SIG-M5 treated with dmso at 0.1 percent for 504 hours (cell line): ENCODE measurements at regions not wholly inside any gene's neighbourhood (a gene's known extent, or its start where the extent isn't known, plus 50 kb on each side); places are given as distances from the start of the nearest gene placed in this dataset.

Source experiments
- DNase-seq: peaks from one replicate; lab custom pipeline; 2025; ENCODE audit not compliant: unreplicated experiment; lab: John Stamatoyannopoulos, UW

DNA sequence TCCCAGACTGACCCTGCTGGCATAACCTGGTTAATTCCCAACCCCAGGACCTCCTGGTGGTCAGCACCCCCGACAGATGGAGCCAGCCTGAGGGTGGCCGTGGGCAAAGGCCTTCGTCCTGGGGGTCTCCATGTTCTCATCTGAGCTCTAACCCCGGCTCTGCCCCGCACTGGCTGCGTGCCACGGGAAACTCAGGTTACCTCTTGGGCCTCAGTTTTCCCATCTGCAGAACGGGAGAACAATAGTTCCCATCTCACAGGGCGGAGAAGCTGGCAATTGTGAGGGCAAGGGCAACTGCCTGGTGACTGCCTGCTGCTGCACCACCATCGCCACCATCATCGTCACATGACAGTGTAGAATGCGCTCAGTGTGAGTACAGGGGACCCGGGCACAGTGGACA, 77.9 kb downstream of the RFLNA start:
- no peak for DNase-seq

DNA sequence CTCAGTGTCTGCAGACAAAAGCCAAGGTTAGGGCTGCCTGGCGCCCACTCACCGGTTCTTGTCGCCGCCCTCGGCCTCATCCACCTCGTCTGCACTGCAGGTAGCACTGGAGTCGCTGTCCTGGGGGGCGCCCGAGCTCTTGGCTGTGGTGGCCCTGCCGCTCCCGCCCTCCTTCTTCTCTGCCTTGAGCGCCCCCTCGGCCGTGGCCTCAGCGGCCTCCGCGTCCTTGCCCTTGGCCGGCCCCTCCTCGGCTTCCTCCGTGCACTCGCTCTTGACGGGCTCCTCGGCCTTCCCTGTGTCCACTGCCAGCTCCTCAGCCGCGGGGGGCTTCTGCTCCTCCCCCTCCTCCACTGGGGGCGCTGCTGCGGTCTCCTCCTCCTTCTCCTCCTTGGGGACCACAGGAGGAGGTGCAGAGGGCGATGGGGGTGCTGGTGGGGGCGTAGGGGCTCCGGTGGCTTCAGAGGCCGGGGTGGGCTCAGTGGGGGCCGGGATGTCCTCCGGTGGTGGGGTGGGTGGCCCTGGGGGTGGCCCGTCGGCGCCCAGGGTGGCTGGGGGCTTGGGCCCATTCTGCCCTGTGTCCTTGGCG, 77.2 kb downstream of the RFLNA start:
- no peak for DNase-seq

DNA sequence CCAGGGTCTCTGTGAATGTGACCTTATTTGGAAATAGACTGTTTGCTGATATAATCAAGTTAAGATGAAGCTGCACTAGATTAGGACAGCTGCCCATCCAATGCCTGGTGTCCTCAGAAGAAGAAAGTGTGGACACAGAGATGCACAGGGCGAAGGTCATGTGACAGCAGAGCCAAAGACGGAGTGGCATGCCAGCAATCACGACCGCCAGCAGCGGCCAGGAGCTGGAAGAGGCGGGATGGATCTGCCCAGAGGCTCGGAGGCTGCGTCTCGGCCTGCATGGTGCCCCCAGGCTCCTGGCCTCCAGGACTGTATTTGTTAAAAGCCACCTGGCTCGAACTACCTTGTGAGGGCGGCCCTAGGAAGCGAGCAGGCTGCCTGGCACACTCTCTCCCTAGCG, 76.5 kb downstream of the RFLNA start:
- no peak for DNase-seq

DNA sequence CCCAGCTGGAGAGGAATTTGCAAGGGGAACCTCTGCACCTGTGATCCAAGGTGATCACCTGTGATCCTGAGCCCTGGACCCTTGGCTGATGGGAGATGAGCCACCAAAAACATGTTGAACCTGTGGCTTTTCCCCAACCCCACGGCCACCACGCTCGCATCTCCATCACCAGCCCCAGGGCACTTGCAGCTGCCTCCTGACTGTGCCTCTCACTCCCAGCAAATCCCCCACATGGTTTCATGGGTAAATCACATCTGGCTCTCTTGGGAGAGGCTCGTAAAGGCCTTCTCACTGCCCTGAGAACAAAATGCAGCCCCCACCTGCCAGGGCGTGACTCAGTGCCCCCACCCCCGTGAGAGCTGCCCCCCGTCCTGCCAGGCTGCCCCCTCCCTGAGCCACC, 76.0 kb downstream of the RFLNA start:
- DNase-seq = no peak

DNA sequence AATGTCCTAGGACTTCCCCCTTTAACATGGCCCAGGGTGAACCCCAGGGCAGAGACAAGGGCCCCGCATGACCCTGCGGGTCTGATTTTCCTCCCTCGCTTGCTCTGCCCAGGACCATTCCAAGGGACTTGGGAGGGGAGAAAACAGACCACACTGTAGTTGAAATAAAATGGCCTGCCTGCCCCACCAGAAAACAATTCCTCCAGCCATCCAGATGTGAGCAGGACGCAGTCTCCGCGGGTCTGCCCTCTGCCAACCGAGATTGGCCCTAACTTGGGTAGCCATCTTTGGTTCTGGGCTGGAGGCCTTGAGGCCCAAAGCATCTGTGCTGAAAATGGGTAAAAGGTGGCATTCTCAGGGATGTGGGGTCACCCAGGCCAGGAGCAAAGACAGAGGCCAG, 75.5 kb downstream of the RFLNA start:
- no peak for DNase-seq

DNA sequence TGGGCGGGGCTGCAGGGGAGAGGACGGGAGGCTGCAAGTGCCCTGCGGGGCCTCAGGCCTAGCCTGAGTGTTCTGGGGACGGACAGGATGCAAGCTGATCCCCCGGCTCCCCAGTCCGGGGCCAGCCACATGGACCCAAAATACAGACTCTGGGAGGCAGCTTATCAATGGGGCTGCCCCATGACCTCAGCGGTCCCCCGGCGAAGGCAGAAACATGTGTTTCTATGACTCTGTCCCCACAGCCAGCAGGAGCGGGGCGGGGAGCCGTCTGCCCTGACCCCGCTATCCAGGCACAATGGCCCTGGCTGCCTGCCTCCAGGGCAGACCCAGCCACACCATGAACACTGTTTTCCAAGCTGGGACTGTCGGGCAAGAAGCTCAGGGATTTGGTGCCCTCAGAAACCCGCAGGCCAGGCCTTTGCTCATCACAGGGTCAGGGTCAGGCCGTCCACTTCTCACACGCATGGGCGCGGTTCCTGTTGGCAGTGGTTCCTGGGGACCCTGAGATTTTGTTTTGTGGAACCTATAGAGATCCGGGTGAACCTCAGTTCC, 75.0 kb downstream of the RFLNA start:
- DNase-seq = no peak

DNA sequence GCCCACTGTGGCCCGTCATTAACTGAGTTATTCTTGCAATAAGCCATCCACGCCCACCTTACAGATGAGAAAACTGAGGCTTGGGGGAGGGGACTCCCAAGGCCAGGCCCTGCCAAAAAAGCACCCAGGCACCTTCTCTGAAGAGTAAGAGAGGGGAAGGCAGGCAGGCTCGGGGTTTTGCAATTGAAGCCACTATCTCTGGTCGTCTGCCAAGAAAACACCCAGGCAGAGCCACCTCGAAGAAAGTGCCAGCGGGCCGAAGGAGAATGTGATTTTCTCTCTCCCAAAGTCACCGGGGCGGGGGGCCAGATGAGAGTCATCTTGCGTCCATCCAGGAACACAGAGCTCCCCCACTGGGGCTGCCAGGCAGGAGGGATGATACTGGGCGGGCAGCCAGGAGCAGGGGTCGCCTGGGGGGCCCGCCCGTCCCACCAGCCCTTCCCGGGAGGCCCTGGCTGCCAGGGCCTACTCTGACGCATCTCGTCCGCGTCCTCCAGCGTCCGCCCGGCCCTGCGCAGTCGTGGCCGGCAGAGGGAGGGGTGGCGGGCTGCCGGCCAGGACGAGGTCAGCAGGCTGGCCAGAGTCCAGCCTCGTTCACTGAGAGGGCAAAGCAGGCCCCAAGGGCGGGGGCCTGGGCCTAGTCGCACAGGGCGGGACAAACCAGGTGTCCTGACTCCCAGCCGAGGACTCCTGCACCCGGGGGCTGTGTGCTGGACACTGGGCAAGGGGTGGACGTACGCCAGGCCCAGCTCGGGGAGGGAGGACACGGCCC, 74.3 kb downstream of the RFLNA start:
- no peak for DNase-seq

DNA sequence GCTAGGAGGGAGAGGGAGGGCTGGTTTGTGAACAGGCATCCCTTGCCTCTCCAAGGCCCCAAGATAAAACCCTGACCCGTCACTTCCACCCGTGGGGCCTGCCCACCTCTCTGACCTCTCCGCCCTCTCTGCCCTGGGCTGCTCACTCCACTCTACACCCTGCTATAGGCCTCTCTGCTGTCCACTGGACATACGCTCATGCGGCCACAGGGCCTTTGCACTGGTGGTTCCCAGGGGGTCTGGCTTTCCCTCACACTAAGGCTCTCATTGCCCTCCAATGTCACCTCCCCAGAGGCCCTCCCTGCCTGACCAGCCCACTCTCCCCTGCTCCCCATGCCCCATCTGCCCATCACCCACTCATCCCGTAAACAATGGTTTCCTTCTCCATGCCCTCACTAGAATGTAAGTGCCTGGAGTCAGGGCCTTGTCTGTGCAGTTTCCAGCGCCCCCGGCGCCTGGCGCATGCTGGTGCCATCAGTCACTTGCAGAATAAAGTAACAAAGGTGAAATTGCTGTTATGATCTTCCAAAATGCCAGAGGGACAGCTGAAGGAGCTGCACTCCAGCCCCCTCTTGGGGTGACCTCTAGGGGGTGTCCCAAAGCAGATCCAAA, 73.6 kb downstream of the RFLNA start:
- no peak for DNase-seq

DNA sequence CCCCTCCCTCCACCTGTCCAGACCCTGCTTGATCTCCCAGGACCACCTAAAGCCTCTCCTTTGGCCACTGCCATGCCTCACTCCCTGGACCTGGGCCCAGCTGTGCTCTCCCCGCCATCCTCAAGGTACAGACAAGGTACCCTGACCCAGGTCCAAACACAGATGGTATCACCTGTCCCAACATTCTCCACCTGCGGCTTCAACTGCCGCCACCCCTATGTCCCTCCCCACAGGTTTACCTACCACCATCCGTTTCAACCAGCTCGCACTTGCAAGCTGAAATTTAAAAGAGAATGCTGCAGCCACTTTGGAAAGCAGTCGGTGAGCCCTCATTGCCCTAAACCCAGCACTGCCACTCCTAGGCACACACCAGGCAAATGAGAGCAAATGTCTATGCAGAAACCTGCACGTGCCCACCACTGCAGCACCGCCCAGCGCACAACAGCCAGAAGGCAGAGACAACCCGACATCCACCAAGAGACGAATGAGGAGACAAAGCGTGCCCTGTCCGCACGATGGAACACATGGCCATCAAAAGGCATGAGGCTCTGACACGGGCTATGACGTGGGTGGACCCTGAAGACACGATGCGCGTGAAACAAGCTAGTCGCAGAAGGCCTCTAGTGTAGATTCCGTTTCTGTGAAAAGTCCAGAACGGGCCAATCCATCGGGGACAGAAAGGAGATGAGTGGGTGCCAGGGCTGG, 71.0 kb downstream of the RFLNA start:
- DNase-seq = no peak
